ENCODE measurements at regions not wholly inside any gene's neighbourhood (a gene's known extent, or its start where the extent isn't known, plus 50 kb on each side); places are given as distances from the start of the nearest gene placed in this dataset.

DNA sequence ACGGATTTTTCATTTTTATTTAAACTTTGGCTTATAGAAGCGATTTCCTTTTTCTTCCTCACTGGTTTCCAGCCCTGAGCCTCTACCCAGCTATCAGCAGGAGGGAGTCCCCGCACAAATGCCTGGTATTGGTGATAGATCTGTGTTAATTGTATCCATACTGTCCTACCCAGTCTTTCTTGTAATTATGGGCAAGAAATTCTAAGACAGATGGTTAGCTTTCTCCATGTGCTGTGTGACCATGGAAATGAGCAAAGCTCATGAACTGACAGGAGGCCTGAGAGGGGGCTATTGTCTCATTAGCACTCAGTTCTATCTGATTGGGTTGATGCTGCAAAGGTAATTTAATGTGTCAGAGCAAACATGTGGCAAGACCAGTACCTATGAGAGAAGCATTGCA, 108.1 kb upstream of the IVNS1ABP start:
- Mint-ChIP-seq H3K4me1 (peaks cover 4% of the 10 kb centered on the region), H3K27me3 (ENCODE audit: low read depth) (no peaks in the 10 kb centered on the region), H3K36me3 (peaks cover 1% of the 10 kb centered on the region), H3K9me3 (peaks cover 14% of the 10 kb centered on the region), H3K4me3 (no peak overlapping the region), H3K27ac (no peak overlapping the region)
- TF ChIP-seq CTCF (IDR thresholded peaks at IDR 0.05; ENCODE audit: unreplicated experiment) = no peak
- no peak for DNase-seq (ENCODE audit: low spot score in 2 of 2, unreplicated experiment in 2 of 2)

DNA sequence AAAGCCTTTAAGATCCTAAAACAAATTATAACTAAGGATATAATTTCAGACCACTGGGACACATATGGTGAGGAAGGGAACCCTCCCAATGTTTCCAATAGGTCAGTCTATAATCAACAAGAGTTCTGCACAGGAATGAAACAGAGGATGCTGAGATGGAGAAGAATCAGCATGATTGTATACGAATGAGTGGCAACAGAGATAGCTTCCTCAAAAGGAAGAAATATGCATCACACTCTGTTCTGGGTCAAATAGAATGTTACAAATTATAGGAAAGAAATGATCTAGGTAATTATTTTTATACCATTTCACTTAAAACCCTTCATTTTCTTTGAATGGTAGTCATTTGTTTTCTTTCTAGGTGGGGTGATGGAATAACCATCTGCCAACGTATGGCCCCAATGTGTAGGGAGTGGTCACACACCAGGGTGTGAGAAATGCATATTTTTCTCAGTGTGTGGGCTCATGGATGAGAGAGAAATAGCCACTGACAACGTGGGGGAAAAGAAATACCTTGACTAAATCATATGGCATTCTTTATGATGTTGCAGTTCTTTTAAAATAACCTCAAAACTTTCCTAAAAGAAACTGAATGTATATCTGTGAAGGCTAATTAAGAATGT, 104.6 kb upstream of the IVNS1ABP start:
- no peak for DNase-seq (ENCODE audit: low spot score in 2 of 2, unreplicated experiment in 2 of 2)
- TF ChIP-seq CTCF (IDR thresholded peaks at IDR 0.05; ENCODE audit: unreplicated experiment) = no peak
- no peak overlapping the region for H3K4me3 Mint-ChIP-seq
- H3K4me1 Mint-ChIP-seq = peaks cover 4% of the 10 kb centered on the region
- no peaks in the 10 kb centered on the region for H3K27me3 Mint-ChIP-seq (ENCODE audit: low read depth)
- no peaks in the 10 kb centered on the region for H3K9me3 Mint-ChIP-seq
- no peak overlapping the region for H3K27ac Mint-ChIP-seq
- no peaks in the 10 kb centered on the region for H3K36me3 Mint-ChIP-seq

DNA sequence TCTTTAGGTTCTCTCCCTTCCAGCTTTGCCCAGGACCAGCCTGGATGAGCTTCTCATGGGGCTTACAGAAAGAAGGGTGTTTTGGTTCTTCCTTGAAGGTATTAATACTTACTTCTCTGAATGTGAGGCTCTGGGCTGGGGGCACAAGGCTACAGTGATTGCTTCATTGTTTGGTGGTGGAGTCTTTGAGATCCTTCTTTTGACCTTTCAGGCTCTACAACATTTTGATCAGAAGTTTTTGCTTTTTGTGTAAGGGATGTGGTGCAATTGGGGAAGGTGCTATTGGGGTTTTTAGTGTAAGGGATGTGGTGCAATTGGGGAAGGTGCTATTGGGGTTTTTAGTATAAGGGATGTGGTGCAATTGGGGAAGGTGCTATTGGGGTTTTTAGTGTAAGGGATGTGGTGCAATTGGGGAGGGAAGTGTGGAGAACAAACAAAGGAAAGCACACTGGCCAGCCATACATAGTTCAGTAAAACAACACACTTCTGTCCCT, 103.6 kb upstream of the IVNS1ABP start:
- H3K9me3 Mint-ChIP-seq = no peaks in the 10 kb centered on the region
- TF ChIP-seq CTCF (IDR thresholded peaks at IDR 0.05; ENCODE audit: unreplicated experiment) = no peak
- no peaks in the 10 kb centered on the region for H3K27me3 Mint-ChIP-seq (ENCODE audit: low read depth)
- no peak overlapping the region for H3K4me3 Mint-ChIP-seq
- no peak overlapping the region for H3K27ac Mint-ChIP-seq
- H3K36me3 Mint-ChIP-seq = no peaks in the 10 kb centered on the region
- peaks cover 4% of the 10 kb centered on the region for H3K4me1 Mint-ChIP-seq
- DNase-seq (ENCODE audit: low spot score in 2 of 2, unreplicated experiment in 2 of 2) = no peak

- H3K36me3 Mint-ChIP-seq = no peaks in the 10 kb centered on the region
- H3K27ac Mint-ChIP-seq = no peak overlapping the region
- no peak overlapping the region for H3K4me3 Mint-ChIP-seq
- no peaks in the 10 kb centered on the region for H3K27me3 Mint-ChIP-seq (ENCODE audit: low read depth)
- no peak for DNase-seq (ENCODE audit: low spot score in 2 of 2, unreplicated experiment in 2 of 2)
- no peaks in the 10 kb centered on the region for H3K9me3 Mint-ChIP-seq
- H3K4me1 Mint-ChIP-seq = peaks cover 4% of the 10 kb centered on the region
- no peak for TF ChIP-seq CTCF (IDR thresholded peaks at IDR 0.05; ENCODE audit: unreplicated experiment)
These were observed 102.7 kb upstream of the IVNS1ABP start for GRCh38 chr1:185419718-185420117.

GRCh38 chr1:185418472-185418871, 101.4 kb upstream of the IVNS1ABP start:
- Mint-ChIP-seq H3K4me3 (no peak overlapping the region), H3K36me3 (no peaks in the 10 kb centered on the region), H3K4me1 (peaks cover 4% of the 10 kb centered on the region)

More at GRCh38 chr1:185418472-185418871, 101.4 kb upstream of the IVNS1ABP start:
- Mint-ChIP-seq H3K27ac (no peak overlapping the region), H3K9me3 (no peaks in the 10 kb centered on the region), H3K27me3 (ENCODE audit: low read depth) (no peaks in the 10 kb centered on the region)
- no peak for DNase-seq (ENCODE audit: low spot score in 2 of 2, unreplicated experiment in 2 of 2)
- TF ChIP-seq CTCF (IDR thresholded peaks at IDR 0.05; ENCODE audit: unreplicated experiment) = no peak
